ENCODE measurements at regions not wholly inside any gene's neighbourhood (a gene's known extent, or its start where the extent isn't known, plus 50 kb on each side); places are given as distances from the start of the nearest gene placed in this dataset.

GRCh38 chrX:134721766-134722532 lies 63.7 kb upstream of the PLAC1 start:
- peak; percentile 51 to 54 for DNase-seq (ENCODE audit: low read depth in 2 of 2)
- no peak overlapping the region for H3K4me3 ChIP-seq (replicated peaks in 1 of 2; ENCODE audit: low read depth in 2 of 2, low read length in 2 of 2)
- TF ChIP-seq, protein P1, sequence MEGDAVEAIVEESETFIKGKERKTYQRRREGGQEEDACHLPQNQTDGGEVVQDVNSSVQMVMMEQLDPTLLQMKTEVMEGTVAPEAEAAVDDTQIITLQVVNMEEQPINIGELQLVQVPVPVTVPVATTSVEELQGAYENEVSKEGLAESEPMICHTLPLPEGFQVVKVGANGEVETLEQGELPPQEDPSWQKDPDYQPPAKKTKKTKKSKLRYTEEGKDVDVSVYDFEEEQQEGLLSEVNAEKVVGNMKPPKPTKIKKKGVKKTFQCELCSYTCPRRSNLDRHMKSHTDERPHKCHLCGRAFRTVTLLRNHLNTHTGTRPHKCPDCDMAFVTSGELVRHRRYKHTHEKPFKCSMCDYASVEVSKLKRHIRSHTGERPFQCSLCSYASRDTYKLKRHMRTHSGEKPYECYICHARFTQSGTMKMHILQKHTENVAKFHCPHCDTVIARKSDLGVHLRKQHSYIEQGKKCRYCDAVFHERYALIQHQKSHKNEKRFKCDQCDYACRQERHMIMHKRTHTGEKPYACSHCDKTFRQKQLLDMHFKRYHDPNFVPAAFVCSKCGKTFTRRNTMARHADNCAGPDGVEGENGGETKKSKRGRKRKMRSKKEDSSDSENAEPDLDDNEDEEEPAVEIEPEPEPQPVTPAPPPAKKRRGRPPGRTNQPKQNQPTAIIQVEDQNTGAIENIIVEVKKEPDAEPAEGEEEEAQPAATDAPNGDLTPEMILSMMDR (IDR thresholded peaks at IDR 0.05; ENCODE audit: low read depth, low read length) = no peak

DNA sequence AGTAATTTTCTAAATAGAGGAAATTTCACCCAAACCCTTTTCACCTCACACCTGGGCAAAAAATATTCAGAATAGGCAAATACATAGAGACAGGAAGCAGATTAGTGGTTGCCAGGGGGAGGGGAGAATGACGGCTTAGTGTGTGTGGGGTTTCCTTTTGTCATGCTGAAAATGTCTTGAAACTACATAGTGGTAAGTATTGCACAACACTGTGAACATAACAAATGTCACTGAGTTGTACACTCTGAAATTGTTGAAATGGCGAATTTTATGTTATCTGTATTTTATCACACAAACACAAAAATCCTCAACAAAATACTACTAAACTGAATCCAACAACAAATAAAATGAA lies 60.7 kb upstream of the PLAC1 start:
- H3K4me3 ChIP-seq (replicated peaks in 1 of 2; ENCODE audit: low read depth in 2 of 2, low read length in 2 of 2) = no peak overlapping the region
- peak; percentile 51 to 57 for DNase-seq (ENCODE audit: low read depth in 2 of 2)
- TF ChIP-seq, protein P1 (IDR thresholded peaks at IDR 0.05; ENCODE audit: low read depth, low read length) = no peak

DNA sequence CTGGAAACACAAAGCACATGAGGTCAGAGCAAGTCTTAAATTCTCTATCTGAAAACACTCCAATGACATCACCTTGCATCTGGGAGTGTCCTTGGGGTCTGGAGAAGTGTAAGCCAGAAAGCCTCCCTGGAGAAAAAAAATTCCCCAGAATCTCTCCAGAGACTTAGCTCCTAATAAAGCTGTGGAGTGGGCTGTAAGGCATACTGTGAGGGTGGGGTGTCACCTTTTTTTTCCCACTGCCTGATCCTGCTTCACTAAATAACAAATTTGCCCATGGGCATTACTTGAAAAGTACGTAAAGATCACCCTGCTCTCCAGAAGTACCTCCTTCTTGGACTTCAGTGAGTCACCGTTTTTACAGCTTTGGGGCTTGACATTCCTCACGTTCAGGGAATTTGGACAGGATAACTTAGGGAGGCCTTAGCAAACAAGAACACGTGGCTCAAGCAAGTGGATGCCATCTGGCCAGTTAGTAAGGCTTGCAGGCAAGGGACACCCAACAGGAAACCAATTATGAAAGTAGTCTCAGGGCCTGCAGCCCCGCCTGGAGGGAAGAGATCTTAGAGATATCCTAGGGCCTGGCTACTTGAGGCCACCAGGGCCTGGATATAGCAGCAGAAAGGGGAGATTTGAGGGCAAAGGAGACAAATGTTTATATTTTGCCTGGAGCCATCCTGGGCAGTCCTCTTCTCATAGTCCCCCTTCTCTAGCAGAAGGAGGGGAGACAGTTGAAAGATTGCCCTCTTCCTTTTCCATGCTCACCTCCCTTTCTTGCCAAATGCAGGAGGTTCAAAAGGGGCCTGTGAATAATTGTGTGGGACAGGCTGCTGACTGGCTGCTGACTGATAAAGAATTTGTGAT lies 60.1 kb upstream of the PLAC1 start:
- TF ChIP-seq, protein P1 (IDR thresholded peaks at IDR 0.05; ENCODE audit: low read depth, low read length) = no peak
- H3K4me3 ChIP-seq (replicated peaks in 1 of 2; ENCODE audit: low read depth in 2 of 2, low read length in 2 of 2) = no peak overlapping the region
- DNase-seq (ENCODE audit: low read depth in 2 of 2) = peak; percentile 91 to 93

GRCh38 chrX:134717698-134718097 lies 59.4 kb upstream of the PLAC1 start:
- TF ChIP-seq, protein P1 (IDR thresholded peaks at IDR 0.05; ENCODE audit: low read depth, low read length) = no peak
- no peak overlapping the region for H3K4me3 ChIP-seq (replicated peaks in 1 of 2; ENCODE audit: low read depth in 2 of 2, low read length in 2 of 2)
- no peak for DNase-seq (ENCODE audit: low read depth in 2 of 2)

GRCh38 chrX:134716620-134717012 lies 58.3 kb upstream of the PLAC1 start:
- TF ChIP-seq, protein P1 (IDR thresholded peaks at IDR 0.05; ENCODE audit: low read depth, low read length) = no peak

DNA sequence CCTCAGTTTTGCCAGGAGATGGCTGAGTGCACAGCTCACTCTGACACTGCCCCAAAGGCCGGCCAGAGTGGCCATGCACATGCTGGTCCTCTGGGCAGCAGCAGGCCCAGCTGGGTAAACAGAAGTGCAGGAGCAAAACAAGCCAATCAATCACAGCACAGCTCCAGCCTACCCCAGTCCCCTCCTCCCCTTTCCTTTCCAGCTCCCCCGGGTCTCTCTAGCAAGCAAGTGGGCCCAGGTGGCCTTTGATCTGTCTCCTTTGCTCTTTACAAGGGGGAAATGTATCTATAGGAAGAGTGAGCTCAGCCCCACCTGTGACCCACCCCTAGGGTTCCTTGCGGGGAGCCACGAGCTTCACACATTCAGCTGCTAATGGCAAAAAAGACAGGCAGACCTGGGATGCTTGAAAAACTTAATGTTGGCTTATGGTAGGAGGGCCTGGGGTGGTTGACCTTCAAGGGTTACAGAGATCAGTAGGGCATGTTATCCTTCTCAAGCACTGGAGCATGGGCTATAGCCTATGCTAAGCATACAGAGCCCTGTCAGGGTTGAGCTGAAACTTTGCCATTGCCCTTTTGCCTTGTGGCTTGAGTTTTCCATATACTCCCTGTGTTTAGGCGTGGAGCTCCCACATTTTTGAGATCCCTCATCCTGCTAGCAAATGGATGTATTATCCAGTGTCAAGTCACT lies 57.8 kb upstream of the PLAC1 start:
- H3K4me3 ChIP-seq (replicated peaks in 1 of 2; ENCODE audit: low read depth in 2 of 2, low read length in 2 of 2) = no peak overlapping the region
- TF ChIP-seq, protein P1 (IDR thresholded peaks at IDR 0.05; ENCODE audit: low read depth, low read length) = no peak
- no peak for DNase-seq (ENCODE audit: low read depth in 2 of 2)

More at GRCh38 chrX:134716620-134717012, 58.3 kb upstream of the PLAC1 start:
- no peak overlapping the region for H3K4me3 ChIP-seq (replicated peaks in 1 of 2; ENCODE audit: low read depth in 2 of 2, low read length in 2 of 2)
- DNase-seq (ENCODE audit: low read depth in 2 of 2) = no peak

Data from cardiac fibroblast (primary cell).